Right lobe of liver (tissue), 4 donors: ENCODE measurements at regions not wholly inside any gene's neighbourhood (a gene's known extent, or its start where the extent isn't known, plus 50 kb on each side); places are given as distances from the start of the nearest gene placed in this dataset.
"Not testable (repeated sequence)": the region's sequence is repeated elsewhere in the genome, so short reads cannot be mapped to it uniquely, and the experiment has no call there.

ENCODE experiments used
- CTCF ChIP-seq, 4 donors: fragments of 200-600 bp in 3 of 4; fragments of 450-650 bp in 1 of 4; IDR thresholded peaks; one replicate each; pipeline versions ENCODE4 v1.5.1 to v1.8.0; 2016 to 2022; ENCODE audit warnings: antibody characterized with exemption in 4 of 4, mild to moderate bottlenecking in 2 of 4
- POLR2A ChIP-seq: fragments of 450-650 bp; IDR thresholded peaks from one replicate; pipeline ENCODE4 v1.6.1; 2017; ENCODE audit warnings: antibody characterized with exemption, mild to moderate bottlenecking
- donor health status: DM: no; HTN: no; CAD: no.
- donor health status: DM: no; HTN: no; CAD: no.
- donor health status: DM: no; HTN: yes; CAD: no.

GRCh38 chr9:42442680-42443079 is 259.2 kb downstream of the SPATA31A6 start:
- not testable (repeated sequence) for TF ChIP-seq CTCF (IDR thresholded peaks at IDR 0.05); POLR2A
